Thyroid gland (tissue), 4 donors: ENCODE measurements at regions not wholly inside any gene's neighbourhood (a gene's known extent, or its start where the extent isn't known, plus 50 kb on each side); places are given as distances from the start of the nearest gene placed in this dataset.
"Not testable (repeated sequence)": the region's sequence is repeated elsewhere in the genome, so short reads cannot be mapped to it uniquely, and the experiment has no call there.

Source experiments
- DNase-seq, 2 donors: peaks; one replicate each; pipeline ENCODE4 v3.0.0-alpha.2; 2019
- H3K27ac ChIP-seq, 3 donors: fragments of 200-600 bp; sonication (generic); 1 replicate in 2 of 3; 2 replicates in 1 of 3; pipeline ENCODE4 v1.5.1; 2016 to 2019; ENCODE audit warnings: mild to moderate bottlenecking in 1 of 3, moderate library complexity in 1 of 3
- H3K27me3 ChIP-seq: fragments of 200-600 bp; sonication (generic); one replicate; pipeline ENCODE4 v1.5.1; 2019
- H3K36me3 ChIP-seq, 2 donors: fragments of 200-600 bp; sonication (generic); one replicate each; pipeline ENCODE4 v1.5.1; 2016 to 2019
- H3K4me1 ChIP-seq, 2 donors: fragments of 200-600 bp; sonication (generic); one replicate each; pipeline ENCODE4 v1.5.1; 2017 to 2019
- H3K4me3 ChIP-seq, 3 donors: fragments of 200-600 bp; sonication (generic); replicated peaks in 1 of 3; 1 replicate in 2 of 3; 2 replicates in 1 of 3; pipeline ENCODE4 v1.5.1; 2016; ENCODE audit warnings: mild to moderate bottlenecking in 1 of 3
- H3K9me3 ChIP-seq: fragments of 200-600 bp; sonication (generic); one replicate; pipeline ENCODE4 v1.5.1; 2017
- CTCF ChIP-seq, 6 experiments: fragments of 200-600 bp in 3 of 6; fragments of 450-650 bp in 3 of 6; sonication (generic) in 3 of 6; IDR thresholded peaks; one replicate each; pipeline ENCODE4 v1.5.1; 2016 to 2019; ENCODE audit warnings: antibody characterized with exemption in 6 of 6, mild to moderate bottlenecking in 2 of 6, inconsistent platforms in 1 of 6, moderate library complexity in 1 of 6
- POLR2A ChIP-seq, 2 donors: fragments of 450-650 bp; IDR thresholded peaks; one replicate each; pipeline ENCODE4 v1.6.1; 2017; ENCODE audit warnings: antibody characterized with exemption in 2 of 2, mild to moderate bottlenecking in 2 of 2, moderate library complexity in 1 of 2
- WGBS, 2 donors: methylation state at CpG; one replicate each; pipeline ENCODE4 v1.1.5; 2017; 5-methylcytosine and 5-hydroxymethylcytosine counted together
- intact Hi-C: fragments of 100-400 bp; cut with DNase I; formaldehyde crosslinking; loops from one replicate; pipeline ENCODE4 v1.15.1; 2023

GRCh38 chr2:239721531-239721930, 303.6 kb downstream of the NDUFA10 start:
- TF ChIP-seq CTCF (IDR thresholded peaks at IDR 0.05) (no peak), POLR2A (IDR thresholded peaks at IDR 0.05) (no peak)
- intact Hi-C loops, result loop anchor here (10.0 kb wide), 1 partner anchor 687 kb away; no protein-coding TSS in a partner anchor
- DNase-seq, result no peak
- Histone ChIP-seq H3K4me3 (no peak overlapping the region), H3K4me1 (peaks cover 4 to 9% of the 10 kb centered on the region in 2 donors), H3K9me3 (no peaks in the 10 kb centered on the region), H3K27ac (no peak overlapping the region), H3K27me3 (no peaks in the 10 kb centered on the region), H3K36me3 (no peaks in the 10 kb centered on the region)
- 91 to 93% methylated on average over 7 to 11 of the region's 11 CpGs for WGBS, 2 donors

- H3K4me1 ChIP-seq, result peaks cover 6 to 11% of the 10 kb centered on the region in 2 donors
- no peak for TF ChIP-seq CTCF (IDR thresholded peaks at IDR 0.05)
- TF ChIP-seq POLR2A (IDR thresholded peaks at IDR 0.05), result no peak
- DNase-seq, result no peak
- intact Hi-C loops, result loop anchor here (10.0 kb wide), 1 partner anchor 686 kb away; no protein-coding TSS in a partner anchor
- H3K4me3 ChIP-seq, result no peak overlapping the region
- no peaks in the 10 kb centered on the region for H3K9me3 ChIP-seq
- 77 to 87% methylated on average over 26 to 27 of the region's 27 CpGs for WGBS, 2 donors
- no peaks in the 10 kb centered on the region for H3K36me3 ChIP-seq
- H3K27me3 ChIP-seq, result no peaks in the 10 kb centered on the region
- H3K27ac ChIP-seq, result no peak overlapping the region
Observed at GRCh38 chr2:239720361-239721360, 304.5 kb downstream of the NDUFA10 start.

- WGBS, 2 donors, result 72 to 81% methylated on average over 2 to 9 of the region's 9 CpGs
- TF ChIP-seq POLR2A (IDR thresholded peaks at IDR 0.05), result no peak
- no peak for TF ChIP-seq CTCF (IDR thresholded peaks at IDR 0.05)
- no peak for DNase-seq
Observed at GRCh38 chr2:239719791-239720360, 305.3 kb downstream of the NDUFA10 start.

GRCh38 chr2:239718991-239719390, 306.2 kb downstream of the NDUFA10 start:
- WGBS, 2 donors, result 72 to 93% methylated on average over 5 to 6 of the region's 6 CpGs

More at GRCh38 chr2:239719791-239720360, 305.3 kb downstream of the NDUFA10 start:
- H3K27ac ChIP-seq, result no peak overlapping the region
- peaks cover 6 to 11% of the 10 kb centered on the region in 2 donors for H3K4me1 ChIP-seq
- no peaks in the 10 kb centered on the region for H3K36me3 ChIP-seq
- H3K9me3 ChIP-seq, result no peaks in the 10 kb centered on the region
- H3K4me3 ChIP-seq, result no peak overlapping the region
- intact Hi-C loops, result loop anchor here (10.0 kb wide), 1 partner anchor 685 kb away; no protein-coding TSS in a partner anchor
- H3K27me3 ChIP-seq, result no peaks in the 10 kb centered on the region

GRCh38 chr2:239717706-239718105, 307.4 kb downstream of the NDUFA10 start:
- Histone ChIP-seq H3K9me3 (no peaks in the 10 kb centered on the region), H3K27me3 (no peaks in the 10 kb centered on the region), H3K36me3 (no peaks in the 10 kb centered on the region), H3K4me1 (peaks cover 6 to 11% of the 10 kb centered on the region in 2 donors), H3K4me3 (no peak overlapping the region), H3K27ac (no peak overlapping the region)
- 97 to 100% methylated on average over 9 to 22 of the region's 22 CpGs for WGBS, 2 donors
- intact Hi-C loops, result no loop called here
- TF ChIP-seq POLR2A (IDR thresholded peaks at IDR 0.05) (no peak), CTCF (IDR thresholded peaks at IDR 0.05) (no peak)
- DNase-seq, result no peak

More at GRCh38 chr2:239718991-239719390, 306.2 kb downstream of the NDUFA10 start:
- intact Hi-C loops, DNase-seq, H3K36me3 ChIP-seq, H3K9me3 ChIP-seq, H3K27me3 ChIP-seq, H3K27ac ChIP-seq, H3K4me3 ChIP-seq: not testable (repeated sequence)
- peaks cover 6 to 11% of the 10 kb centered on the region in 2 donors for H3K4me1 ChIP-seq
